ENCODE measurements at regions not wholly inside any gene's neighbourhood (a gene's known extent, or its start where the extent isn't known, plus 50 kb on each side); places are given as distances from the start of the nearest gene placed in this dataset.
"Not testable (repeated sequence)": the region's sequence is repeated elsewhere in the genome, so short reads cannot be mapped to it uniquely, and the experiment has no call there.

DNA sequence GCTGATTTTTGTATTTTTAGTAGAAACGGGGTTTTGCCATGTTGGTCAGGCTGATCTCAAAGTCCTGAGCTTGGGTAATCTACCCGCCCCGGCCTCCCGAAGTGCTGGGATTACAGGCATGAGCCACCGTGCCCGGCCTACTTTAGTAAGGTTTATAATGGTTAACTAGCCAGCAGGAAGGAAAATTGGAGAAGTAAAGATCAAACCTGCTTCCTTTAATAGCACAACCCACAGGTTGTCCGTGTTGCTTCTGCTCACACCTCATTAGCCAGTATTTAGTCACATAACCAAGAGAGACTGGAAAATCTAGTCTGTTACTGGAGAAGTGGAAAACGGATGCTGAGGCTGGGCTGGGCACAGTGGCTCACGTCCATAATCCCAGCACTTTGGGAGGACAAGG lies 51.9 kb upstream of the TBL1XR1 start:
- DNase-seq = no peak

DNA sequence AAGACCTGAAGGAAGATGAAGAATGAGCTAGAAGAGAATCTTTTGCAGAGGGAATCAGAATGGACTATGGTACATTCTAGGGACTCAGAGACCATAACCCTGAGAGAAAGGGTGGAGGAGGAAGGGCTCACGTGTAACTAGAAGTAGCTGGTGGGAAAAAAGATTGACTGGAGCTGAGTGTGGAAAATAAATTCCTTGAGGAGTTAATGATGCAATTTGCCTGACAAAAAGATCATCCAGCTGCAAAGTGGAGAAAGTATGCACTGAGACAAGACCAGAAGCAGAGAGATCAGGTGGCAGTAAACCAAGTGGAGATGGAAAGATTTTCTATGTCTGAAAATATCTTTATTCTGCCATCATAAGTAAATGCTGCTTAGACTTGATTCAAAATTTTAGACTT lies 52.9 kb upstream of the TBL1XR1 start:
- no peak for DNase-seq

DNA sequence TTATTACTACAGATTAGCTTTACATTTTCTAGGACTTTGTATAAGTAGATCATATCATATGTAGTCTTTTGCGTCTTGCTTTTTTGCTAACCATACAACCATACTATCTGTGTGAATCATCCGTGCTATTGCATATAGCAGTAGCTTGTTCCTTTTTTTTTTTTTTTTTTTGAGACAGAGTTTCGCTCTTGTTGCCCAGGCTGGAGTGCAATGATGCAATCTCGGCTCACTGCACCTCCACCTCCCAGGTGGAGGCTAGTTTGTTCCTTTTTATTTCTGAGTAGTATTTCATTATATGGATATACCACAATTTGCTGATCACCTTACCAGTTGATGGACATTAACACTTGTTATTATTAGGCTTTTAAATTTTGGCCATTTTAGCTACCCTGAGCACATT lies 54.5 kb upstream of the TBL1XR1 start:
- DNase-seq = peak; percentile 28

DNA sequence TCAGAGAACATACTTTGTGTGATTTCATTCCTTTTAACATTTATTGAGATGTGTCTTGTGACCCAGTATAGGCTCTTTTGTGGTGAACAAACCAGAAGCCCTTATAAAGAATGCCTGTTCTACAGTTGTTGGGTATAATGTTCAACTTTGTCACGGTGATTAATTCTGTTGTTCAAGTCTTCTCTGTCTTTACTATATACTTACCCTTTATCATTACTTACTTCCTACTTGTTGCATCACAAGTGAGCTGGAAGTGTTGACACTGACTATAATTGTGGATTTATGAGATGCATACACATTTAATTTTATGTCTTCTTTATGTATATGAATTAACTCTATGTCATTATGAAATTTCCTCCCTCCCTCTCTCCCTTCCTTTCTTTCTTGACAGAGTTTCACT lies 59.7 kb upstream of the TBL1XR1 start:
- DNase-seq = no peak

DNA sequence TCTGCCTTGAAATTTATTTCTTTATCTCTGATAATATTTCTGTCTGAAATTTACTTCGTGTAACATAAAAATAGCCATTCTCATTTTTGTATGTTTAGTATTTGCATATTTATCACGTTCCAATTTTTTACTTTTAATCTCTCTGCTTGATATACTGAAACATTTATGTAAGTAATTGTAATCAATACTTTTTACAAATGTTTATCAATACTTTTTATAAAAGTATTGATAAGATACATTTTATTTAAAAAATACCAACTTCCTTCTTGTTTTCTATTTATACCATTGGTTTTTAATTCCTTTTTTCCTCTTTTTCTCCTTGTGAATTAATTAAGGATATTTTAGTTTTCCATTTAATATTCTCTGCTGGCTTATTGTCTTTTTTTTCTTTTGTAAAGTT lies 60.3 kb upstream of the TBL1XR1 start:
- no peak for DNase-seq

DNA sequence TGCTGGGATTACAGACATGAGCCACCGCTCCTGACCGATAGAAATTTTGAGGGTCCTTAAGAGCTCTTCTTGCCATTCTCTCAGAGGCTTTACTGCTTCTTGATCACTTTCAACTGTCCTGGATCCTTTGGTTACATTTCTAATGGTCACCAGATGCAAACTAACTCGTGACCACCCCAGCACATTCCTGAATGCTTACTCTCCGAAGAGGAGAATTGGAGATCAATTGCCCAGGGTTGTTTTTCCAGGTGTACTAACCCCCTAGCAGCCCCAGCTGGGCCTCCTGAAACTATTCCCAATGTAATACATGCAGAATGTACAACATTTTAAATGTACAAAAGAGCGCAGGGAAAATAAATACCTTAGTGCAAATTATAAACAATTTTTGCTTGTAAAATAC lies 65.1 kb upstream of the TBL1XR1 start:
- DNase-seq = no peak

DNA sequence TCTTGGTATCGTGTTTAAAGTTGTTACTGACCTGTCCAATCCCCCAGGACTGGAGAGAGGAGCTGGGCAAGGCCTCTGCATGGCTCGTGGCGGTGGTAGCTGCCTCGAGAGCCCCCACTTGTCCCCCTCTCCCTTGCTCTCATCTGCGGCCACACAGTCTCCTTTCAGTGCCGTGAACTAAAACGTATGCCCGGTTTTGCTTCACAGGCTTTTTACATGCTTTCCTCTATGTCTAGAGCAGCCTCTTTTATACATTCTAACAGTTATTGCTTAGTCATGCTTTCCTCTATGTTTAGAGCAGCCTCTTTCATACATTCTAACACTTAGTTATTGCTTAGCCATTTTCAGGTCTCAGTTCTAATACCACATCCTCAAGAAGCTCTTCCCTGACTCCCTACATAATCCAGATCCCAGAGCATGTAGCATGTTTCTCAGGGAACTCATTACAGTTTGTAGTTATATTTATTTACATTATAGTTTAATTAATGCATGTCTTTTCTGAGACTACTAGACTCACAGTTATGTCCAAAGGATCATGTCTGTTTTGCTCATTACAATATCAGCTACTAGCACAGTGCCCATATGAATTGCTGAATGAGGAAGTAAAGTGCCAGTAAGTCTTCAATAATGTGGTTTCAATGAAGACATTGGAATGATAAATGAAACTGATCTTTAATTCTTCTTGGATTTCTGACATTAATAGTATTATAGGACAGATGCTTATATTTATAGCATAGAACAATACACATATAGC lies 66.5 kb upstream of the TBL1XR1 start:
- DNase-seq = peak; percentile 70

DNA sequence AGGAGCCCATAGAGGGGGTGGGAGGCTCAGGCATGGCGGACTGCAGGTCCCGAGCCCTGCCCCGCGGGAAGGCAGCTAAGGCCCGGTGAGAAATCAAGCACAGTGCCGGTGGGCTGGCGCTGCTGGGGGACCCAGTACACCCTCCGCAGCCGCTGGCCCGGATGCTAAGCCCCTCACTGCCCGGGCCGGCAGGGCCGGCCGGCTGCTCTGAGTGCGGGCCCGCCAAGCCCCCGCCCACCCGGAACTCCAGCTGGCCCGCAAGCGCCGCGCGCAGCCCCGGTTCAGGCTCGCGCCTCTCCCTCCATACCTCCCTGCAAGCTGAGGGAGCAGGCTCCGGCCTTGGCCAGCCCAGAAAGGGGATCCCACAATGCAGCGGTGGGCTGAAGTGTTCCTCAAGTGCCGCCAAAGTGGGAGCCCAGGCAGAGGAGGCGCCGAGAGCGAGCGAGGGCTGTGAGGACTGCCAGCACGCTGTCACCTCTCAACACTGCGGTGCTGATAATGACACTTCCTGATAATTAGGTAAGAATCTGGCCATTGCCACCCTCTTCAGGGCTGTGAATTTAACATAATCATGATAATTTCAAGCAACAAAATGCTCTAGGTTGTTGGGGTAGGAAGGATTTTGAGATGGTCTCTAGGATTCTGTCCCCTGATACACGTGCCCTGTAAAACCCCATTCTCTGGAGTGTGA lies 74.7 kb upstream of the TBL1XR1 start:
- DNase-seq = not testable (repeated sequence)

DNA sequence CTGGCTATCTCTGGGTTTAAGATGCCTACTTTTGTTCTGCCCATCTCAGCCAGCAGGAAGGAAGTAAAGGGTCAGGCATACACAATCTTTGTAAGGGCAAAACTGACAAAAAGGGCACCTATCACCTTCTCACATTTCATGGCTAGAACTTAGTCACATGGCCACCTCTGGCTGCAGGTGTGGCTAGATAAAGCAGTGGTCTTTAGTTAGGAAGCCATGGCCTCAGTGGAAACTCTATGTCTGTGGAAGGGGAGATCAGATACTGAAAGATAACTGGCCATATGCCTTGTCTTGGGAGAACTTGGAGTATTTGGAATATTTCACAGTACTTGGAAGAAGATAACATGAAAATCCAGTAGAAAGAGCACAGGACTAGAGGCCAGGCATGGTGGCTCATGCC lies 80.7 kb upstream of the TBL1XR1 start:
- no peak for DNase-seq

DNA sequence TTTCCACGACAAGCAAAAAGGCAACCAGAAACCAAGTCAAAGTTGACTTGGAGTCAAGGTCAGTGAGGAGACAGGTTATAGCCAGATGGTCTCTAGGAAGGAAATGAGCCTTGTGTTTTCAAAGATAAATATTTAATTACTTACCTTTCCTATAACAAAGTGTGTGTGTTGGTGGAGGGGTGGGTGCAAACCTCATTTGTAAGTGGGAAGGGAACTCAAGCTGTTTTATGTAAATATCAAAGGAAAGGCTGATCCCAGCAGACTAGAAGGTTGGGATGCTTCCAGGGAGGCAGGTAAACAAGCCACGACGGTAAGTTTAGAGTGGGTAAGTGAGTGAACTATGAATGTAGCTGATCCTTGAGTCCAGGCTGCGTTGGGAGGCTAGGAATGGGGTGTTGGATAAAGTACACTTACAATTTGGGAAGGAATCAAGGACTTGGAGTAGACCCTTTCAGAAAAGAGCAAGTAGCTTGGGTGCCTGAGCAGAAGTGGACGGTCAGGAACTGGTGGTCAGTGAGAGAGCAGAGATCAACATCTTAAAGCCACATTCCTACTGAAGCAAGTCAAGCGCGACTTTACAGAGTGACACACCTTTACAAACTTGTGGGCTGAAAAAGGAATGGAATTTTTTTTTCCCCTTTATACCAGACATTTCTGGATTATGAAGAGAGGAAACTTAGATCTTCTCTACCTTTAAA lies 82.0 kb upstream of the TBL1XR1 start:
- no peak for DNase-seq

DNA sequence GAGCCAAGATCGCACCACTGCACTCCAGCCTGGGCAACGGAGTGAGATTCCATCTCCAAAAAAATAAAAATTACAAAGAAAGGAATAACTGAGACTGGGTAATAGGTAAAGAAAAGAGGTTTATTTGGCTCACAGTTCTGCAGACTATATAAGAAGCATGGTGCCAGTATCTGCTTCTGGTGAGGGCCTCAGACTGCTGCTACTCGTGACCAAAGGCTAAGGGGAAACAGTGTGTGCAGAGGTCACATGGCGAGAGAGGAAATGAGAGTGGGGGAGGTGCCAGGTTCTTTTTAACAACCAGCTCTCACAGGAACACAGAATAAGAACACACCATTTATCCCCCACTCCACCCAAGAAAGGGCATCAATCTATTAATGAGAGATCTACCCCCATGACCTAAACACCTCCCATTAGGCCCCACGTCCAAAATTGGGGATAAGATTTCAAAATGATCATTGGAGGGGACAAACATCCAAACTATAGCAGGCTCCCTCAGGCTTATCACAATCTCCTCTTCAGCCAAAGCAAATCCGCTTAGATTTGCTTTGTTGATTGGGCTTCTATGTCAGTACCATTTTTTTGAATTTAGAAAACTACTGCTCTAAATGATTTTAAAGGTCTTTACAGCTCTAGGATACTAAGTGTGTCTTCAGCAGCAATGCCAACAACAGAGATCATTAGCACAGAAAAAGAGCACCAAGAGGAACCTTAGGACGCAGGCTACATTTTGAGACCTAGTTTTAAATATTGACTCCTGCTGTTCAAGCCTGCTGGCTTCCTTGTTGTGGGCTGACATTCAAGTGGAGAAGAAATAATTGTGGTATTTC lies 84.2 kb upstream of the TBL1XR1 start:
- peak; percentile 38 for DNase-seq

DNA sequence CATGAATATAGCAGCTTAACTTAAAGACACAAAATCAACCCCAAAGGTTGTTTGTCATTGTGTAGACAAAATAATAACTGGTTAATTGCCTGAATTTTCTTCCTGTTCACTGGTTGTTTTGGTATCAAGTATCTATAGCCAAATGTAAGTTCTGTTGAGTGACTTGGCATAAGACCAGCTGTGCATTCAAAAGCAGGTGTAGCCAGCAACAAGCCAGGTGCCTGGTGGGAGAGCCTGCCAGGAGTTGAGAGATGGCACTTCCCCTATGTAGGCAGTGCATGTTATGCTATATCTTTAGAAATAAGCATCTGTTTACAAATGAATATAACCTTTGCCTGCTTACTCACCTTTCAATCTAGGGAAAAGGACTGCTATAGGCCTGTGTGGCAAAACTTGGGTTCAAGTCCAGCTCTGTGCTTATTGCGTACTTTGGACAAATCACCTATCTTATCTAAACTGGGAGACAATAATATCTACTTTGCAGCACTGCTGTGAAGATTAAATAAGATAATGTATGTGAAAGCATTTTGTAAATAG lies 84.9 kb upstream of the TBL1XR1 start:
- no peak for DNase-seq

DNA sequence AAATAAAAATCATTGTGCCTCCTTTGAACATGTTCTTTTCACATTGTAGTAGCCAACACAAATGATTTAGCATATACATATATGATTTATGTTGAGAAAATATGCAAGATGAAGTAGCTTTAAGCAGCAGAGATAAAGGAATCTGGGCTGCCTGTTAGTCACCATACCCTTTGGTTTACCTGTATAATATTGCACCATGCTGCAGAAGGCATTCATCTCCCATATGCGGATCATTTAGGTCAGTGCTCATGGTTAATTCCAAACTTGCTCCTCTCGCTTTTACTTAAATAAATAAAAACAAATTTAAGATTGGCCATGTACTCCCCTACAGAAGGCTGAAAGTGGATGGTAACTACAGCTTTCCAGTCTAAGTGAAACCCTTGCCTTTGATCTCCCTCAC lies 86.7 kb upstream of the TBL1XR1 start:
- DNase-seq = no peak

DNA sequence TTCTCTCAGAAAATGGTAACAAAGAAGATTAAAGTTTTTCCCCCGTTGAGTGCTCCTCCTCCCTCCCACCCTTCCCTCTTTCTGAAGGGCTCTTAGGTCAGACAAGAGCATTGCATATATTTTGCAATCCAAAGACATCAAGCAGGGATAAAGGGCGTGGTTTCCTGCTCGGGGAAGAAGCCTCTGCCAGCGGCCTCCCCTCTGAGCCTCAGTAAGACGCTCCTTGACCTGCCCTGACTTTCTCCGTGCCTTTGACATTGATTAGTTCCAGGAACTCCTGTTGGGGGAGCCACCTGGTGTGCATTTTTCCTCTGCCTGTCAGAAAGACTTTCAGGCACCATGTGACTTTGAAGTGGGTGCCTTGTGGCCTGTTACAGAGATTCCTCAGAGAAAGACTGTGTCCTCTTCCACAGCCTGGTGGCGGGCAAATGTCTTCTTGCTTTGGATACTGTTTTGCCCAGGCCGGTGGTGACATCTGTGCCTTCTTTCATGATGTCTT lies 87.2 kb upstream of the TBL1XR1 start:
- peak; percentile 66 for DNase-seq

DNA sequence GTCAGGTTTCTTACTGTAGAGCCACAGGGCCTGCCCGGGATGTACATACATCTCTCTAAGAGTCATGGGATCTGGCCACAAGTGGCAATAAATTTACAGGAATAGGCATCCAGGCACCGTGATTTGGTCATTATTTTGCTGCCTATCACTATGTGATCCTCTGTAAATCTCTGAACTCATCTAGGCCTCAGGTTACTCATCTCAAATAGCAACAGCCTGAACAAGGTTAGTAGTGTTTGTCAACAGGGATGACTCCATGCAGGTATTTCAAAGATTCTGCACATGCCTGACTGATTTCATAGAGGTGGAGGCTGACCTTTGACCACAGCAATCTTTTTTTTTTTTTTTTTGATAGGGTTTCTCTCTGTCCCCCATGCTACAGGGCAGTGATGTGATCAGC lies 88.8 kb upstream of the TBL1XR1 start:
- DNase-seq = no peak

DNA sequence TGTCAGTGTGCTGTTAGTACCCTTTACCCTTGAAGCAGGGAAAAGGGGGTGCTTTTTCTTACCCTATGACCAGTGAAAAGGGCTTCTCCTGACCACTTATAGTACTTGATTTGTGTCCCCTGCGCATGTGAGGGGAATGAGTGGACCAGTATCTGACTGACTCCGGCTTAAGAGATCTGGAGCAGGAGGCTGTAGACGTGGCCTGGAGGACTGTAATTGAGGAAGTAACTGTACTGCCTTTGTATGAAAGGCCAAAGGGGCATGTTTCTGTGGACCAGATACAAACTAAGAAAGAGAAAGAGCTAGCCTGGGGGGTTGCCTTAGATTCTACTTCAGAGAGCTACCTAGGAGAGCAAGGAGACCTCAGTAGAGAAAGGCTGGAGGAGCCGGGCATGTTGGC lies 89.9 kb upstream of the TBL1XR1 start:
- DNase-seq = peak; percentile 51

DNA sequence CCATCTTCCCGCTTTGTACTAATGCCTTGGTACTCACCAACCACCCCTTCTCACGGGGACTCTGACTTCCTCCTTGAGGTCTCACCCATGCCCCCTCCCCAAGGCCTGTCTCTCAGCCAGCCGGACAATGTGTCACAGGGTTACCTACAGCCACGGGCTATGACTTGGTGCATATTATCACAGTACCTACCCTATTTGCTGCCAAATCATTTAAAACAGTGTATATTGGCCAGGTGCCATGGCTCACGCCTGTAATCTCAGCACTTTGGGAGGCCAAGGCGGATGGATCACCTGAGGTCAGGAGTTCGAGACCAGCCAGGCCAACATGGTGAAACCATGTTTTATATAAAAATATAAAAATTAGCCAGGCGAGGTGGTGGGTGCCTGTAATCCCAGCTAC lies 93.4 kb upstream of the TBL1XR1 start:
- no peak for DNase-seq

DNA sequence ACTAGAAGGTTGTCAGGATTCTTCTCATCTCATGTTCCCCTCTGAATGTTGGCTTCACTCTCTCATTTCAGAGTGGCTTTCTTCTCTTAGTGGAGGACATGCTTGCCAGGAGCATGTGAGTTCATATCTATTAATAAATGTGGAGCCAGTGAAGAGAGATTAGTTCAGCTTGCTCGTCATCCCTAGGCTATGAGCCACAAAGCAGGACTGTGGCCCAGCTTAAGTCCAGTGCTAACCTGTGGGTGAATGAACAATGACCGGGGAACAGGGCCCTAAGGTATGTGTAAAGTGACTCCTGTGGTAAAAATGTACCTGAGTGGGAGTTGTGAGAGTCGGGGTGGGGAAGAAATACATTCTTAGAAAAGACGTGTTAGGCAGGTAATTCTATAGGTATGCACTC lies 96.9 kb upstream of the TBL1XR1 start:
- no peak for DNase-seq

DNA sequence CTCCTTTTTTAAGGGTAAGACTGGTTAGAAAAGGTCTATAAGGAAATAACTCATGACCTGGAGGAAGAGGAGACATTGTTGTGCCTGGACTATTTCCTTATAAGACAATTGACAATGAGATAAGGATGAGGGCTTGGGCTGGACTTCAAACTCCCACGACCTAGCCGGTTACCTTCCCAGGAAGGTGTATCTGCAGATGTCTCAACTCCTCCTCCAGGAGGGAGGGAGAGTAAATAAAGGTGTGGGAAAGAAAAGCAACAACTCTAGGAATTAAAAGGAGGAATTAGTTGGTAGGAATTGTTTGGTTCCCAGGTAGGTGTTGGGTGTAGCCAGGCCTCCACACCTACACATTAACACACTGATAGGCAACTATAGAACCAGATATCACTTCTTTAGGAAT lies 97.8 kb upstream of the TBL1XR1 start:
- DNase-seq = no peak

DNA sequence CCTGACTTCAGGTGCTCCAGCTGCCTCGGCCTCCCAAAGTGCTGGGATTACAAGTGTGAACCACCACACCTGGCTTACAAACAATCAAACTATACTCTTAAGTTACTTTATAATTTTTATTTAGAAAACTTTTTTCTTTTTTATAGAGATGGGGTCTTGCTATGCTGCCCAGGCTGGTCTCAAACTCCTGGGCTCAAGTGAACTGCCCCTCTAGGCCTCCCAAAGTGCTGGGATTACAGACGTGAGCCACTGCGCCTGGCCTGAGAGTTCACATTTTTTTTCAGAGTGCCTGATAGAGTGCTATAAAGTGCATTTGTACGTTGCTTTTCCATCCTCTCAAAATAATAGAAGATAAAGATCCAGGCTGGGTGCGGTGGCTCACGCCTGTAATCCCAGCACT lies 102.0 kb upstream of the TBL1XR1 start:
- DNase-seq = no peak

DNA sequence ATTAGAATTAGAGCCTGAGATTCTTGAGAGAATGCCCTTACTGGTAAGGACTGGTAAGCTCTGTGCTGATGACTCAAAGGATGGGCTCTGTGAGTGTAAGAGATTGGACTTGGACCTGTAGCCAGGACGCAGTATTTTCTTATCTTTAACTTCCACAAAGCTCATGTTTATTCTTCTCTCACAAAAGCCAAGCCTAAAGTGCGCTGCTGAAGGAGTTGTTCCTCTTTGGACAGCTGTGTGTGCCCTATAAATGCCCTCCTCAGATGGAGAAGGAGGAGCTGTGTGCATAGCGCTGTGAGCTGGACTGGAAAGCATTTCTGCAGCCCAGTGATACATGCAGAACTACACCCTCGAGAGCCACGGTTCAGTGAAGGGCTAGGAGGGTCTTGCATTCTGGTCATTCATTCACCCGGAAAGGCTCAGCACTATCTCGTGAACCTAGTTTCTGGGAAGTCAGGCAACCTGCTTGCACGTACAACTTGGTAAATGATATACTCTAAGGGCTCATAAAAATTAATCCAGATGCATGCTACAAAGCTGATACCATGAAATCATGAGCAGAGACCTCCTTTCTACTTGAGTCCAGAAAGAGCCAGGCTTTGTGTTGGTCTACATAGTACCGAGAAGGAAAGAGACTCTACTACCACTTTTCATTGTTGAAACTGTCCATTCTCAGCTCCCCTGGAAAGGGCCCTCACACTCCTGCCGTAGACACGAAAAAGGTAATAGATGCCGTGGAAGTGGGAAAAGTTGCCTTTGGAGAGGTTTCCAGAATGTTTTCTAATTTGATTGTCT lies 103.0 kb upstream of the TBL1XR1 start:
- DNase-seq = peak; percentile 85

DNA sequence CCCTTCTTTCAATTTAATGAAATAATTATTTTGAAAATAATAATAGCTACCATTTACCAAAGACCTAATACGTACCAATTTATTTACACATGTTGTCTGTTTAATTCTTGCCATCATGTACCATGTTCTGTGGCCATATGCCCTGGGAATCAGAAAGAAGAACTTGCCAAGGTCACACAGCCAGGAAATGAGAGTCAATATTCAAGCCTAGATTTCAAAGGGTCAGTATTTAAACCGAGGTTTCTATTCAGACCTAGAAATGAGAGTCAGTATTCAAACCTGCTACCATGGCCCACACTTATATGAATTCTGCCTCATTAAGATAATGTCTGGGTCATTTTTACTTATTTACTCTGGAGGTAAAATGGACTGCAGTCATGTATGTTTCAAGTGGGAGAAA lies 103.6 kb upstream of the TBL1XR1 start:
- no peak for DNase-seq

Measured in hematopoietic multipotent progenitor cell treated with erythropoietin and hydrocortisone succinate and interleukin-3 and kit ligand, for 4 days (in vitro differentiated cells).